A172 (cell line): ENCODE measurements at regions not wholly inside any gene's neighbourhood (a gene's known extent, or its start where the extent isn't known, plus 50 kb on each side); places are given as distances from the start of the nearest gene placed in this dataset.
A peak's percentile ranks its signal among the peaks of the same experiment; 100 is the strongest.

ENCODE experiments used
- DNase-seq: peaks from one replicate; pipeline ENCODE4 v3.0.0-alpha.2; 2015; ENCODE audit warnings: low spot score

DNA sequence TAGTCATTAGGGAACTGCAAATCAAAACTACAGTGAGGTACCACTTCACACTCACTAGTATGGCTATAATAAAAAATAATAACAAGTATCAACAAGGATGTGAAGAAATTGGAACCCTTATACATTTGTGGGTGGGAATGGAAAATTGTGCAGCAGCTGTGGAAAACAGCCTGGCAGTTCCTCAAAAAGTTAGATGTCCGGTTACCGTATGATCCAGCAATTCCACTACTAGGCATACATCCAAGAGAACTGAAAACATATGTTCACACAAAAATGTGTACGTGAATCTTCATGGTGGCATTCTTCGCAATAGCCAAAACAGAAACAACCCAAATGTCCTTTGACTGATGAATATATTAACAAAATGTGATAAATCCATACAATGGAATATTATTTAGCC, 187.9 kb upstream of the LYSMD4 start:
- DNase-seq: no peak

DNA sequence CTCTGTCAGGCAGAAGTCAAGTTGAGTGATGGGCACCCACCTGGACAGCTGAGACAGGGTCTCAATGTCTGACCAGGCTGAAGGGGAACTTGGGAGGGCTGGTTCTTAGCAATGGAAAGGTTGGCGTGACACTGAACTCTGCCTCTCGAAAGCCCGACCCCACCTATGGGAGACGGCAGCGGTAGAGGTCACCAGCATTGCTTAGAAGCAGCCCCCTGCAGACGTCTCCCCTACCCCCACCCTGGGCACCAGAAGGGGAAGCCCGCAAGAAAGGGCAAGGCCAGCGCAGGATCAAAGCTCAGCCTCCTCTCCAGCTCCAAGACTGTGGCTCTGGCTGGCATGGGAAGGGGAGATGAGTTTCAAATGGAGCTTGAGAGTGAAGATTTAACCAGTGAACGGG, 184.8 kb upstream of the LYSMD4 start:
- DNase-seq: no peak

DNA sequence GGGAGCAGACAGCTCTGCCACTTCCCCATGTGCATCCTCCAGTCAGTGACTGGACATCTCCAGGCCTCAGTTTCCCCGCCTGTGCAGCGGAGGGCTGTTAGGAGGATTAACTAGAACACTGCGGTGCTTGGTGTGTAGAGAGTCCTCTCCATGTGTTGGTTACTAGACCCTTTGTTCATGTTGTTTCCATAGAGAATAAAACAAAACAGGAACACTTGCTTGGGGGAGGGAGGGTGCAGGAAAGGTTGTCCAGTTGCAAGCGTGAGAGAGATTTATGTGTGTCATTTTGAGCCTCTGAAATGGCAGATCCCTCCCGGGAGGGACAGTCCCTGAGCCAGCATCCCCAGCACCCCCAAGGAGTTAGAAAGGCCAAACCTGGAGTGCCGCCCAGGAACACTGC, 184.0 kb upstream of the LYSMD4 start:
- DNase-seq: no peak

DNA sequence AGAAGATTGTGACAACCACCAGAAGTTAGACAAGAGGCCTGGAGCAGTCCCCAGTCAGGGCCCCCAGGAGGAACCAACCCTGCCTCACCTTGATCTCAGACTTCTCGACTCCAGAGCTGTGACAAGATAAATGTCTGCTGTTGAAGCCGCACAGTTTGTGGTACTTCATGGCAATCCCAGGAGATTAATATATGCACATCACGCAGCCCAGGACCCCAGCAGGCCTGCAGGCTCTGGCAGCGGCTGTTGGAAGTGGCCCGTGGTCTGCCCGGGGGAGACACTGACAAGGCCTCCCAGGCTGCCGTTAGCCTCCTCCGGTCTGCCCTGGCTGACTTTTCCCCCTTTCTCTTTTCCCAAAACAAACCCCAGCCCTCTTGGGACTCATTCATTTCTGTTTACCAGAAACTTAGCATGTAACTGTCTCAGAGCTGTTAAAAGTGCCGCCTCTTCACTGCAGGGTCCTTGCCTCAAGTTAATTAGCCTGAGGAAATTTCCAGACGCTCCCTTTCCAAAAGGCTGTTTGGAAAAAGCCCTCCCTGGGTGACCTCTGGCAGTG, 183.5 kb upstream of the LYSMD4 start:
- DNase-seq: no peak

DNA sequence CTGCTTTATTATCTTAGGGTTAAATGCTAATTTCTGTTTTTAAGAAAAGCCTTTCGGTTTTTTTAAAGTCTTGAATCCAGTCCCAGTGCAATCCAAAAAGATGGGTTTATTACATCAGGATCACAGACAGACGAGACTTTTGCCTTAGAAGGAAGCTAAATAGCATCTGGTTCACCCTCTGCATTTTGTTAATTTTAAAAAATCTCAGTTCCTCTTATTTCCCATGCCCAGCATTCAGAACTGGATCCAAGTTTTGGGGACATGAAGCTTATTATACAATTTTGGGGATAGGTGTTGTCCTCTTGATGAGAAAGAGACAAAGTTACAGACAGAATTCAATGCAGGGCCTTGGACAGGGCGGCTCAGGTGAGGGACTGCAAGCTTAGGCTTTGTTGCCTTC, 181.5 kb upstream of the LYSMD4 start:
- no peak for DNase-seq

DNA sequence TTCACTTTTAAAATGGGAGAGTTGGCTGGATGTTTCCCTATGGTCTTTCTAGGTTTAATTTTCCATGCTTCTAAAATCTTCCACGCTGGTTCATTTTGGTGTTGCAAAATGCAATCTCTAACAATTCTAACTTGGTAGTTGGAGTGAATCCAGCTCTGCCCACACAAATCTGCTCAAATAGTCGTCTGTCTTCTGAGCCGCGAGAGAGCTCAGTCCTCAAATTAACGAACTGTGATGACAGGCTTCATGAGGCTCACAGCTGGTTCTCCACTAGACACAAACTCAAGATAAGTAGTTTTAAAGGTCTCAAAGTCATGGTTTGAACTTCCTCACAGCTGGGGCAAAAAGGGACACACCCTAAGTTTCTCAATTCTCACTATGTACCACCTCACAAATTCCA, 178.6 kb upstream of the LYSMD4 start:
- no peak for DNase-seq

DNA sequence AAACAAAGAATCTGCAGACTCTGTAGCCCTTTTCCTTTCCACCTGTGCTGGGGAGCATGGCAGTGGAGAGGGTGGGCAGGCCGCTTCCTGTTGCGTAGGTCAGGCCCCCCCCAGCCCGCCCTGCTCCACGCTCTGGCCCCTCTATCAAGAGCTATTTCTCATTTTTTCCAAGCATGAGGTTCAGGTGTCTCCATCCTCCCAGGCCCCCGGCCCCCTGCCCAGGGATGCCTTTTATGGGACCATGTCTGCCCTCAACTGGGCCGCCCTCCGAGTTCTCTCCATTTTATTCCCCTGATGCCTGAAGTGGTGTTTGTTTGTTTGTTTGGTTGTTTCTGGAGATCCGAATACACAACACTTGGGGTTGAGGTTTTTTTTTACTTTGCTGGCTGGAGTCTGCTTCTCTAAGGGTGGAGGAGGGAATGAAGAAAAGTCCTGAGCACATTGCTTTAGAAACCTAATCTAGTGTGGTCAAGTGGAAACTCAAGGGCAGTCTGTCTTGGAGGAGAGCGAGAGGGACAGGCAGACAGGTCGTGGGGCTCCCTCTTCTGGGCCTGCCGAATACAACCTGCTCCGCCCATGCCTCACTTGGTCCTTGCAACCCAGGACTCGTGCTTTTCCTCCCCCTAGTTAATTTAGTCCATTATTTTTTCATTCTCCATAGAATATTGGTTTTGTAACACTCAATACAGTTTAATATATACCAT, 176.5 kb upstream of the LYSMD4 start:
- no peak for DNase-seq

DNA sequence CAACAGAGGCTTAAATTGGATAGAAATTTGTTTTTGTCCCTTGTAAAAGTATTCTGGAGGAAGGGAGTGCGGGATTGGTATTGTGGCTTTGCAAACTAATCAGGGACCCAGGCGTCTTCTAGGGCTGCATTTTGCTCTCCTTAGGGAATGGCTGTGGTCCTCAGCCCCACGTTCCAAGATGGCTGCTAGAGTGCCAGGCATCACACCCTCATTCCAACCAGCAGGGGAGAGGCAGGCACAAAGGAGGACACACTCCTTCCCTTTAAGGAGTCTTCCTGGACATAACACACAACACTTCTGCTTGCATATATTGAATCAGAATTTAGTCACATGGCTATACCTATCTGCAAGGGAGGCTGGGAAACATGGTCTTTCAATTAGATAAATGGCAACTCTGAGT, 174.5 kb upstream of the LYSMD4 start:
- DNase-seq: no peak

DNA sequence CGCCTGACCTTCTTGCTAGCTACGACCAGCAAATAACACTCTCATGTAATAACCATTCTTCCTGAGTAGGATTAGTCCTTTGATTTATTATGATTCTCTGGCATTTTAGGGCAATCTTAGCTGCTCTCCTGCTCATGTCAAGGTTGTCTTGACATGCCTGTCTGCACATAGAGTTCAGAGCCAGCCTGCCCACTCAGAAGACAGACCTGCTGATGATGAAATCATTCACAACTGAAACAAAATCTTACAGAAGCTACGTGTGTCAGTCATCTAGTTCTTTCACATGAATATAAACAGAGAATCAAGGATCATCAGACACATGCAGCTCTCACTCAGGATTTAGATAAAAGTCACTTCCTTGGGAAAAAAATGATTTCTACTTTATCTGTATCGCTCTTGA, 173.6 kb upstream of the LYSMD4 start:
- no peak for DNase-seq

DNA sequence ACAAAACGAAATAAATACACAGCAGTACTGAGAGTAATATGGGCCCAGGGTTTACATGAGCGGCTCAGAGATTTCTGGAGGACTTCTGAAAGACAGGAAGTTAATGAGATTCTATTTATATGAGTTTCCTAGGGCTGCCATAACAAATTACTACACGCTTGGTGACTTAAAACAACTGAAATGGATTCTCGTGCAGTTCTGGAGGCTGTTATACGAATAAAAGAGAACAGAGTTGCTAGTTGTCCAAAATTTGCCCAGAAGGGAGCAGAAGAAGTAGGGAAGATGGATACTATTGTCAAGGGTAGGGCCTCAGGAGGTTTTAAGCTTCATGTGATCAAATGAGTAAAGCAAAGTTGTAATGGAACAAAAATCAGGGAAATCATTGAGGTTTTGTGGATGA, 173.1 kb upstream of the LYSMD4 start:
- DNase-seq: no peak

DNA sequence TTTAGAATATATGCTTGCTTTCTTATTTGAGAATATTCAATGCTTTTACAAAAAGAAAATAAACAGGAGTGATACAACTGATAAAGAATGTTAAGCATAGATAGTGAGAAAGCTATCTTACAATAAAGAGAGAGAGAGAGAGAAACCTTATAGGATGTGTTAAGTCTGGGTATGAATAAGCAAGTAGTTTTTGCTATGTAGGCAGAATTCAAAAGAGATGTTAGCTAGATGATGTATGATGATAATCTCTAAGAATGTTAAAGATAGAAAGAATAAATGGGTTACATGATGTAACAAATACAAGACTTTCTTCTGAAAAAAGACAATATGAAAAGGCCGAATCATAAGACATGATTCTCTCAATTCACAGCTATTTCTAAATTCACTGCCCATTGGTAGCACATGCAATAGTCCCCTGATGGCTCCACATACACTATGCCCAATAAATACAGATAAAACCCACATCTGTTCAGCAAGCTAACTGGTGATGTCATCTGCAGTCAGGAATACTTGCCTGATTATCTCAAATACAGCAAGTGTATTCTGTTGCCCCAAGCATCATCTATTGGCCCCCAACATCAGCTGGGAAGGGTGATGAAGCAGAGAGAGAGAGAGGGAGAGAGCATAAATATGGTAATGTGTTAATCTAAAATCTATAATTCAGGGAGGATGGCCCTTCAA, 169.2 kb upstream of the LYSMD4 start:
- DNase-seq: no peak

DNA sequence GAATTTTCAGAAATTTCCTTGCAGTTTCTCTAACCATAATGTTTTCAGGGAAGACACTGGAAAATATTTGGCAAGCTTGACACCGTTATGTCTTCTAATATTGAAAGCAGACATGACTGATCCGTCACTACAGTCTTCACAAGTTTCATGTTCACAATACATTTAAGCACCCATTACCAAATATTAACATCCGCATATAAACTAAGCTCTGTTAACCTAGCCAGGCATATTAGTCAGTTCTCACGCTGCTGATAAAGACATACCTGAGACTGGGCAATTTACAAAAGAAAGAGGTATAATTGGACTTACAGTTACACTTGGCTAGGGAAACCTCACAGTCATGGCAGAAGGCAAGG, 162.7 kb upstream of the LYSMD4 start:
- DNase-seq: no peak

DNA sequence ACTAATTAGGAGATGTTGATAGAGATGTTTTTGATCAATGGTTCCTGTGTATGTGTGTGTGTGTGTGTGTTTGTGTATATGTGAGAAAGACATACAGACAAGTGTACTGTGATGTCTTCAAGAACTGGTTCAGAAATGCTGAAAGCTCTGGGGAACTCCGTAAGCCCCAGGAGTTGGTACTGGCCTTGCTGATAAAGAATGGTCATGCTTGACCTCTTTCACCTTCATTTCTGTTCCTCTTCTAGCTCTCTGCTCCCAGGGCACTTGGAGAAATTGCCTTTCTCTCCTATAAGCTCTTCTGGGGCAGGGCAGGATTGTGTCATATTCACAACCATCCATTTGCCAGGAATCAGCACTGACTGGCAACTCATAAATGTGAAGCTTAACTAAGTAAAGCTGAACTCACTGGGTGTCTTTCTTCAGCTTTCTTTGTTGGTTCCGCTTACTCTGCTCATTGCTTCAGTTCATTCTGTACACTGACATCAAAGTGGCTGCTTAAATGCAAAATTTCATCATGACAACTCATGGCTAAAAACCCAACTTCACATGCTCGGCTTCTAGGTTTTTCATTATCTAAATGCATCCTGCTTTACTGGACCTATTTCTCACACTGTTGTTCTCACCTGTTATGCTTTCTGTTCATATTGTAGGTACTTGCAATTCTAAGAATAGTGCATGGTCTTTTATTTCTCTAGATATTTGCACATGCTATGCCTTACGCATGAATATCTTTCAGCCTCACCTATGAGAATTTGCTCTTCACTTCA, 162.1 kb upstream of the LYSMD4 start:
- DNase-seq: no peak

DNA sequence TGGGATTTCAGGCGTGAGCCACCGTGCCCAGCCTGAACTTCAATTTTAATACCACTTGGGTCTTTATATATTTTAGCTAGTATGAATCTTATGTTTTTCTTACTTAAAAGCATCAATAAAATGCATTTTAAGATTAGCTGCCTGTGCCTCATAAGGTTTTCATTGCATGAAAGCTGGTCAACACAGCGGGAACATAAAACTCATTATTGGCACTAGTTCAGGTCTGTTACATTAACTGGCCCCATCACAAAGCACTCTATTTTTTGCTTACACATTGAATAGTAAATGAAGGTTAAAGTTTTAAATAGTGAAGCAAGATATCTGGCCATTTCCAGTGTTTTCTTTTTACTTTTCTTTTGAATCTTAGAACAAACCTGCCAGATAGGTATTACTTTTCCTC, 145.6 kb upstream of the LYSMD4 start:
- no peak for DNase-seq

DNA sequence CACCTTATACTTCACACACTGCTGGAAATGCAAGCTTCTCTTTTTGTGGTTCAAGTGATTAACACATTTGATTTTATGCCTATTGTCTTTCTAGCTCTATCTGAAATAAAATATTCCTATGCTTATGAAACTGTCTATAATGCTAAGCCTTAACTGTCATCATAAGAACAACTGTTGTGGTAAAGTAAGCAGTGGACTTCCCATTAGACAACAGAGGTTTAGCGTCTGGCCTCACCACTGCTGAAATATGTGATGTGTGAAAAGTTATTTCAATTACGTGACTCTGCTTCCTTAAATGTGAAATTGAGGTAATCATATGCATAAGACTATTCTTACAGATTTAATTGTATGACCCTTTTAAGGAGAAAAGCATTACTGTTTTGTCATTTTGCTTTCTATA, 140.2 kb upstream of the LYSMD4 start:
- DNase-seq: no peak

DNA sequence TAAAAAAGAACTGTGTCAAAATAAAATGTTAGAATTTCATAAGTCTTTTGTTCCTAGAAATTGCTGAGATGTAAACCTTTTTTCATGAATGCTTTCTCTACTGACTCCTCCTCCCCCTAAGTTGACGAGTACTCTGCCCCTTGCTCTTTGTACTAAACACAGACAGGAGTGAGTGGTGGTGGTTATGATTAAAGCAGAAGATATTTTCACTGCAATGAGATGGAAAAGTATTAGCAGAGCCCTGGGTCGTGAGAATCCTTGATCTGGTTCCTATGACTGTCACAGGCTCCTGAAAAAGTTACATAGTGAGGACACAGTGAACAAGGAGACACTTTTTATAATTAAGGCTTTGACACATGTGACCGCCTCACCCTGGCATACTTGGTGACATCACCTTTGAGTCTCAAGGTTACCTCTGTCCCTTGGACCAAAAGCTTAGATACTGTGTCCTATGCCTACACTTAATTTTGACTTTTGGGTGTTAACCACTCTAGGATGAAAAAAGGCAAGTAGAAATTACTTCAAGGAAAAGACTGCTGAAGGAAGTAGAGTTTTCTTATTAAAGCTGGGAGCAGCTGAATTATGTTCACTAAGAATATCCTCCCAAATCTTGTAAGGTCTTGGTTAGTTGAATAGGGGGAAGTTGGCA, 130.4 kb upstream of the LYSMD4 start:
- no peak for DNase-seq

DNA sequence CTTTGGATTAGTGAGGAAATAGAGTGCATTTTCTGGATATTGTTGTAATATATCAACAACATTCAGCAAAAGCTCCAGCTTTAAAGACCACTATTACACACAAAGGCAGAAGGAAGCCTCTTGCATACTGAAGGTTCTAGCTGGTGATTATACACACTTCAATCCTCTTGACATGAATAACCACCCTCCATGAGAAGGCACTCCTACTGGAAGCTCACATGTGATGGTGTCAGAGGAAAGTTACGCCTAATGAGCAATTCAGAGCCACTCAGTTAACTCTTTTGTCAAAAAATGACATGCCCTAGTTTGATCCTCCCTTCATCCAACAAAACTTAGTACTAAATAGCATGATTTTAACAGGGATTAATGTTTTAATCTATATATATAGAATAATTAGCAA, 124.6 kb upstream of the LYSMD4 start:
- DNase-seq: no peak

DNA sequence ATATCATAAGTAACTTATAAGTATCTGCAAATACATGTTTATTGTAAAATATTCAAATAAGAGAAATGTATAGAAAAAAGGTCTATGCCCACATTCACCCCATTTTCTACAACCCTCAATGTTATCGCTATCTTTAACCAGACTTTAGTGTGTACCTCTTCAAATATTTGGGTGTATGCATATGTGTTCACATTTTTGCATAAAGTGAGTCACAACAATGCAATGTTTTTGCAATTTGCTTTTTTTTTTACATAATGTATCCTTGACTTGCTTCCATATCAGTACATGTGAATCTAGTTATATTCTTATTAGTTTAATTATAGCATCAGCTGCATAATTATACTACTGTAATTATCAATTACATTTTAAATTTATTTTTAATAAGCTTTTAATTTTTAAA, 117.3 kb upstream of the LYSMD4 start:
- DNase-seq: no peak

DNA sequence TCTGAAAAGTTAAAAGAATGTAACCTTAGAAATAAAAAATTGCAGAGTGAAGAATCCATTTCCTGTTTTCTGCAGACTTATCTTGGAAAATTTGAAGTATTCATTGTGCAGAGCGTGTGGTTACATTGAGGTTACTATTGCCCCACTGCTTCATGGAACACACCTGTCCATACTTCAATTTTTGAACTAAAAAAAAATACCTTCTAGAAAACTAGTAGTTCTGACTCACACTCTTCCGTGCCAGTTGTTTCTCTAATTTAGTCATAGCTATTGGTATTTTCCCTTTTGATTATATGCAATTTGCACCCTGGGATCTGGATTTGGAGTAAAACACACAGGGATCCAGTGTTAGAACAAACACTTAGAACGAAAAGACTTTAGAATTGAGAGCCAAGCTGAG, 111.8 kb upstream of the LYSMD4 start:
- peak; percentile 2 for DNase-seq

DNA sequence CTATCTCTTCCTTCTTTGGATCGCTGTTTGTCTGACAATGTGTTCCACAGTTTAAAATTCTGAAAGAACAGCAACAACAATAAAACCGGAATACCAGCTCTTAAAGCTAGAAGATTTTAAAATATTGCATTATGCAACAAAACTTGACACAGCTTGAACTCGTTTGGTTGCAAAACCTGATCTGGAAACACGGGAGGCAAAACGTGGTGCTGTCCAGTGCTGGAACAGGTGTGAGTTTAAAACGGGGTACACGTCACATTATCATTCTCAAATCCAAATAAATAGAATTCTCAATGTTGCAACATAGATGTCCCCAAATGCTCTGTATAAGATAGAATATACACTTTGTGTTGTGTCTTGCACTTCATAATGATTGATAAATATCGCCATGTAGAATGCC, 110.9 kb upstream of the LYSMD4 start:
- DNase-seq: no peak

DNA sequence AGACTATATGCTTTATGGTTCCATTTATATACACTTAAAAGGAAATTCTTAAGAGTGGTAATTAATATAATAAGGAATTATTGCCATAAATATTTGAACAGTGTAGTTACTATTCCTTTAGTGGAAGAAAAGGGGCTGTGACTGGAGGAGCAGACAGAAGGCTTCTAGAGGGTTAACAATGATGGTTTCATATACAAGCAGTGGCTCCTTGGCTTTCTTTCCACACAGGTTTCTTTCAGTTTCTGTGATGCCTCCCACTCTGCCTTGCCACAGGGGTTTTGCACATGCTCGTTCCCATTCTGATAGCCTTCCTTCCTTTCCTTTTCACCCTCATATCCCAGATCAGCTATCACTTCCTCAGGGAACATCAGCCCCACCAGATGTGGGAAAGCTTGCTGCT, 108.8 kb upstream of the LYSMD4 start:
- DNase-seq: no peak

DNA sequence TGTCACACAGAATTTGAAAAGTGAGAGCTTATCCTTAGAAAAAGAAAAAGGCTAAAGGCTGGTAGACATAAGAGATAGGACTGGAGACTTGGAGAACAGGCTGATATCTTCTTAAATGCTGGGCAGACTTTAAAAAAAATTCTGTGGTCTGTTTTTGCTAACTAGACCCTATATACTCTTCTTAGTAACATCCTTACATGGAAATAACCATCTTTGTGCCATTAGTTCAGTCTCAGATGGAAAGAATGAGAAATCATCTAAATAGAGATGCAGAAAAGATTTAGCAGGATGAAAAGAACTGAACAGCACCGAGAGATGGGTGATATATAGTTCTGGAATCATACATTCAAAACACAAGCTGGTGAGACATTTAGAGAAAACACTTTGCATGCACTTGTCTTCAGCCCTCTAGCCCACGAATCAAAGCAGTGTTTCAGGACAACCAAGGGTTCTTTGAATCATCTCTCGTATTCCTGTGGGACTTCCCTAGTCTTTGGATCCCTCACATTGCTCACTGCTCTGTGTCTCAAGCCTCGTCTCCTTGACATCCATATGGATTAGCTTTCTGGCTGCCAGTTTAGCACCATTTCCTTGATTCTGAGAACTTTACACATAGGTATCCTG, 93.0 kb upstream of the LYSMD4 start:
- no peak for DNase-seq
